GM19455 (cell line): ENCODE measurements at regions not wholly inside any gene's neighbourhood (a gene's known extent, or its start where the extent isn't known, plus 50 kb on each side); places are given as distances from the start of the nearest gene placed in this dataset.
"Not testable (repeated sequence)": the region's sequence is repeated elsewhere in the genome, so short reads cannot be mapped to it uniquely, and the experiment has no call there.

ENCODE experiments used
- ATAC-seq: cut with Tn5 transposase; IDR thresholded peaks from one replicate; pipeline ENCODE4 v1.9.1; 2021; ENCODE audit not compliant: unreplicated experiment

DNA sequence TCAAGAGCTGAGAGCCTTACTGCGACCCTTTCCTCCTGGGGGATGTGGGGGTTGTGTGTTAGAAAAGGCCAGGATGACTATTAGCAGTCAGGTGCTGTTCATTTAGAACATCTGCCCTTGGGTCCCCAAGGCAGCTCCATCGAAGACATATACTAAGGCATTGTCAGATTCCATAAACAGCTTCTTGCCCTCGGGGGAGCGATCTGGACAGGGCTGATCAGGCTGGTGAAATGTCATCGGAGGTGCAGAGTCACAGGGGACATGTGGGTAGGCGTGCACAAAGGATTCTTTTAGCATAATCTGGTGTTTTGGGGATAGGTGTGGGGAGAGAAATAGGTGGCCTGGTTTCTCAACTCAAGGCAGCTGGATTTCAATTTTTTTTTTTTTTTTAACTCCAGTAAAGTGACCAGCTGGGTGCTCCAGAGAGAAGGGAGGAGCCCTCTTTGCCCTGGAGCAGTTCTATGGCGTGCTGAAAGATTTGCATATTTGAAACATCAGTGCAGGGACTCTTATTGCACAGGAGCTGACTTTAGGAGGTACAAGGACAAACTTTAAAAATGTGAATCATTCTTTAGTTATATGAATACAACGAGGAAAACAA is 160.1 kb downstream of the SUDS3 start:
- ATAC-seq, result no peak

DNA sequence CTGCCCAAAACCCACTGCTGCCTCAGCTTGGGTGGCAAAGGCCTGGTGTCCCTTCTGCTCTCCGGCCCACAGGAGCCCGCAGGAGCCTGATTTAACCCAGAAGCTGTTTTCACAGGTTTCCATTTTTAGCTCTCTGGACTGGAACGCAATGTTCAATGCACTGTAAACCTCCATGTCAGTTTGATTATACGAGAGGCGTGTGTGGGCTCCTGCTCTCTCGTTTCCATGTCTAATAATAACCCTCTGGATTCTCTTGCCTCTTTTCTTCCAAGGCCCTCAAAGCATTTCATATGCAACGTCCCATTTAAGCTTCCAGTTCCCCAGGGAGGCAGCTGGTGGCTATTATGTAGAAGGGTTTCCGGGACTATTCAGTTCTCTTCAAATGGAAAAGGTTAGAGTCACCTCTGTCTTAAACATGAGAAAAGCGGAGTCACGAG is 161.1 kb downstream of the SUDS3 start:
- no peak for ATAC-seq

DNA sequence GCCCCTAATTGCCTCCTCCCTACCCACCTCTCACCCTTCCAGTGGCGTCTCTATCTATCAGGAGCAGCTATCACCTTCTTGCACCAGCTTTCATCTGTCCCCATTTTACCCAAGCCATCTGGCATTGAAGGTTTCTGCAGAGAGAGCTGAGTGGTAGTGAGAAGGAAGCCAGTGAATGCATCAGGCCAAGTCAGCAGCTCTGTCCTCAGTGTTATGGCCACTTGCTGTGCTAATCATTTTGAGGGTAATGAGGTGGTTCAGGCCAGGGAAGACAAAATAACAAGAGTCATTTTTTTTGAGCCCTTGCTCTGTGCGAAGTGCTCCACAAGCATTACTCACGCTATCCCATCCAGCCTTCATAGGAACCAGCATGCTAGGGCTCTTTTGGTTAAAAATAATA is 164.7 kb downstream of the SUDS3 start:
- ATAC-seq, result no peak

DNA sequence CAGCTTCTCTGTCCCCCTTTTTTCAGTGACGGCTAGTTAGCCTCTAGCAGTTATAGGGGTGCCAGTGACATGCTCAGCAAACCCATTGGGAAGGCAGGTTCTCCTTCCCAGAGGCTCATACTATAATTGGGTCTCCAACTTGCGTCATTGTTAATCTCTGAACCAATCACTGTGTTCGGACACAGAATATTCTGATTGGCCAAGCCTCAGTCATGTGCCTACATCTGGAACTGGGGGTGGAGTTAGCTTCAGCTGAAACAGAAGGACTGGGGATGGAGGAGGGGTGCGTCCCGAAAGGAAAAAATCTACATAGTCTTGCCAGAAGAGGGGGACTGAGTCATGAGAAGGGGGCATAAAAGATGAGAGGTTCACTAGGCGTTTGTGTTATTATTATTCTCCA is 165.6 kb downstream of the SUDS3 start:
- no peak for ATAC-seq

DNA sequence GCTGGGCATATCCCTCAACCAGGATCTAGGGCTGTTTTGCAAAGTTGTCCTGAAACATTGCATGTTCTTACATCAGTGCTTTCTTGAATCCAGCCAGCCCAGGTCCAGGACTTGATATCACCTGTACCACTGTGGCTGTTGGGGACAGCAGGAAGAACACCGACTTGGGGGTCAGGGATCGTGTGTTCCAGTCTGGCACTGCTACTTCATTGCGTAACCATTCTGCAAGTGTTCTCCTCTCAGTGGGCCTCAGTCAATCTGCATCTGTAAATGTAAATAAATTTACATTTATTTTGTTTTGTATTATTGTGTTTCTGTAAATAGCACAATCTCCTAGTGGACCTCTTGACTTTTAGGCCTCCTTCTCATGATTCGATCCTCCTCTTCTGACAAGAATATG is 167.3 kb downstream of the SUDS3 start:
- no peak for ATAC-seq

DNA sequence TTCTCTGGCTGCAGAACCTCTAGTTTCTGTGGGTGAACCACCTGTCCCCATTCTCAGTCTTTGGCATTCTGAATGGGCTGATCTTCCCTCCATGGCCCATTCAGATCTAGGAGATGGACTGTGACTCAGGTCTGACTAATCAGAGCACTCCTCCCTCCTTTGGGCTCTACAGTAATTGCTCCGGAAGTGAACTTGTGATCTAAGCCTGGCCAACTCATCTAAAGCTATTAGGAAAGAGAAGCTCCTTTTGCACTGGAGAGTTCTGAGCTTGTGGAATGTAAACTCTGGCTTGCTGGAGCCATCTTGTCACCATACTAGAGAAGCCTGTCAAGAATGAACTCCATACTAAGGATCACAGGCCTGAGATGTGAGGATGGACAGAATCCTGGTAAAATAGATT is 168.2 kb downstream of the SUDS3 start:
- no peak for ATAC-seq

DNA sequence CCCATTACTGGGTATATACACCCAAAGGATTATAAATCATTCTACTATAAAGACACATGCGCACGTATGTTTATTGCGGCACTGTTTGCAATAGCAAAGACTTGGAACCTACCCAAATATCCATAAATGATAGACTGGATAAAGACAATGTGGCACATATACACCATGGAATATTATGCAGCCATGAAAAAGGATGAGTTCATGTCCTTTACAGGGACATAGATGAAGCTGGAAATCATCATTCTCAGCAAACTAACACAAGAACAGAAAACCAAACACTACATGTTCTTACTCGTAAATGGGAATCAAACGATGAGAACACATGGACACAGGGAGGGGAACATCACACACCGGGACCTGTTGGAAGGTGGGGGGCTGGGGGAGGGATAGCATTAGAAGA is 171.3 kb downstream of the SUDS3 start:
- not testable (repeated sequence) for ATAC-seq

DNA sequence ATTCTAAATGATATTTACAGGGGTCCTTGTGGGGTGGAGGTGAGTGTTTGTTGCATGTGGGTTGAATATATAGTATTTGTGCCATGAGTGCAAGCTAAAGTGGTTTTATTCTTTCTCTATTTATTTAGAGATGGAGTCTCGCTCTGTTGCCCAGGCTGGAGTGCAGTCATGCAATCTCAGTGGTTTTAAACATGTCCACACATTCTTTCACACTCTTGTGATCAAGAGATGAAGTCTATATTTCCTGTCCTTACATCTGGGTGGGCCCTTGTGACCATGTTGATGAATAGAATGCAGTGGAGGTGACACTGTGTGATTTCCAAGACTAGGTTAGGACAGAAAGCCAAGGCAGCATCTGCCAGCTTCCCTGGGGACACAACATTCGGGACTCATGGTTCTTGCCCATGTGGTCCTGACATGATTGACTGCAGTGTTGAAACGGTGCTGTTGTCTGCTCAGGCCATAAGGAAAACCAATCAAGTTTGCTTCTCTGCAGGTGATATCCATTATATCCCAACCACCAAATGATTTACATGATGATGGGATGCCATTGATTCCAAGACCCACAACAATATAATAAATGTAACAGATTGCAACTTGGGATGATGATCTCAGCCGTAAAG is 172.6 kb downstream of the SUDS3 start:
- no peak for ATAC-seq

DNA sequence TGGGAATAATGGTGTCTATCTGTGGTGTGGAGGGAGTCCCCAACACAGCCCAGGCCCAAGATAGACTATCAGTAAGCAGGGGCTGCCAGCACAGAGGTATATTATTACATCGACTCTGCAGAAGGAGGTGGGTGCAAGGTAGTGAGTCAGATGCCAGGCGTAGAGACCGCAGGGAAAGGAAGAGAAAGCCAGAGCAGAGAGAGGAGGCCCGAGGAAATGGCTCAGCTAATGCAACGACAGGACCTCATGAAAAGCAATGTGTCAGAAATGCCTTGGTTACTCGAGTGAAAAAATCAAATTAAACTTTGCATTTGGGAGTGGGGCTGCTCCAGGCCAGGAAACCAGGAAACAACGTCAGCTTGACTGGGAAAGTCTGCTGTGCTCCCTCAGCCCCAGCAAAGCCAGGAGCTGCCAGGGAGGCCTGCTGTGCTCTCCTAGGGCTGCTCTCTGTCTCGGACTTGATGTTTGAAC is 173.2 kb downstream of the SUDS3 start:
- ATAC-seq, result no peak

DNA sequence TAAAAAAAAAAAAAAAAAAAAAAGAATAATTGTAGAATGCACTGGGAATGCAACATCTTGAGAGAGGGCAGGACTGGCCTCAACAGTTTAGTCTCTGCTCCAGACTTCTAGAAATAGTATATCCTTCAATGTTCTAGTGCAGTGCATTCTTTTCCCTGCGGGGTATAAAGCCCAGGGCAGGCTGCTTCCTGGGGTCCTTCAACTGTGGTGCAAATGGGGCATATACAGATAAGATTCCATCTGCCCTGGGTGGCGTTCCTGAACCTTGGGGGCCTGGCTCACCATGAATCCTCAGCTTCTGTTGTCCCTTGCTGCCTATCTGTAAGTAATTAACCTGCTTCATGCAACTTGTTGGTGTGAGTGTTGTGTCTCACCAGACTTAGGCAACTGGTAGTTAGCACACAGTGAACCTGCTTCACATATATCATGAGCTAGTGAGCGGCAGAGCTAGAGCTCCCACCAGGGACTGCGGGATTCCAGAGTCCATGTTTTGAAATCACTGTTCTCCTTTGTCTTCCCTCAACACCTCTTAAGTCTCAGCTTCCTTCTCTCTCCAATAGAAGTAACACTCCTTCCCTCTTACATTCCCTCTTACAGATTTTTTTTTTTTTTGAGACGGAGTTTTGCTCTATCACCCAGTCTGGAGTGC is 177.6 kb downstream of the SUDS3 start:
- ATAC-seq, result no peak

DNA sequence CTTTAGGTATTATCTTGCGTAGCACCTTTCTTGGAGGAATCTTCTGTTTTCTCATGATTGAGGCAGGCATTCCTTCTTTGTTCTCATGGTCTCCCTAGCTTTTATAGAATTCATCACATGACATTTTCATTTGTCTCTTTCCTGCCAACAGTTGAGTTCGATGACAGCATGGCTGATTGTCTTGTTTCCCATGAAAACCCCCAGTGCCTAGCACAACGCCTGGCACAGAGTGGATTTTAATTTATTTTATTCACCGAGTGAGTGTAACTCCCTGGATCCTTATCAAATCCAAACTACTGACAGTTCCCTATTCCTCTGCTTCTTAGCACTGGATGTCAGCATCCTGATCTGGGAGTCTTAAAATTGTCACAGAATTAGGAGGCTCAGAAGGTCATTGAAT is 182.6 kb downstream of the SUDS3 start:
- no peak for ATAC-seq

DNA sequence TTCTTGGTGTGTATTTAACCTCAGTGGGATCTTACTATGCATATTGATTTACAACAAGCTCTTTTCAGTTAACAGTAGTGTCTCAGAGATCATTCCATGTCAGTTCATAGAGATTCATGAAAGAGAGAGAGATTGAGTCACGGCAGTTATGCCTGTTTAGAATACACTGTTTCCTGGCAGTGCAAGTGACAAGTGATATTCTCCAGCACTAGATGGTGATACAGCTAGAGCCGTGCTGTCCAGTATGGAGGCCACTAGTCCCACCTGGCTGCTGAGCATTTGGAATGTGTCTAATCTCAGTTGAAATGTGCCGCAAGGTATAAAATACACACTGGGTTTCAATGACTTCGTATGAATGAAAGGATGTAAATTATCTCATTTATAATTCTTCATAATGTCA is 184.4 kb downstream of the SUDS3 start:
- no peak for ATAC-seq

DNA sequence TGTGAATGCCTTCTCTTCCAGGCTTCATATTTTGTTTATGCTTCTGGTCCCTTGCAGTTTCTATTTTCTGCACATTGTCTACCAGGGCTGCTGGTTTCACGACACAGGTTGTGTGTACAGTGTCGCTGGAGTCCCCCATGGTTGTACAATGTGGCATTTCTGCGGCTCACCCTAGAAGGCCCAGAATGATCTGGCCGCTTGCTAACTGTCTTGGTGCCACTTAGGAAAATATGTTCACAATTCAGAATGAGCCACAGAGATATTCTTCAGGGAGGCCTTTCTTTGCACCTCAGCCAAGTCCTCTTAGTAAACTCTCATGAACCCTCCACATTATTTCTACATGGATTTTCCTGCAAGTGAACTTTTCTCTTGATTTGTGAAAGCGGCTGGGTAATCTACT is 195.4 kb downstream of the SUDS3 start:
- no peak for ATAC-seq

DNA sequence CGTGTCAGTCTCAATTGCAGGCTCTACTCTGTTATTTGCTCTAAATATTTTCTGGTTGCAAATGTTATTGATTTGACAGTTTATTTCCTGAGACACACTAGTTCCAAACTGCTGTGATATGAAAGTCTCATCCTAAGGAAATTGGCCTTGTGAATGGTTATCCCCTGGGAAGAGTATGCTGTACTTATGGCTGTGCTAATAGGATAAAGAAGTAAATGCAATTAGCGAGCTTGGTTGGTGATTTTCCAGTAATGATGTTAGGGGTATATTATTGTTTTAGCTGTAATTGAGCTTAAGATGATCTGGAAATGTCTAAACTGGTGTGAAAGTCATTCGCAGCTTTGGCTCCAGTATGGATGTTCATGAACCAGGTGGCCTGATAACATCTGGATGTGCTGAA is 197.9 kb downstream of the SUDS3 start:
- no peak for ATAC-seq

DNA sequence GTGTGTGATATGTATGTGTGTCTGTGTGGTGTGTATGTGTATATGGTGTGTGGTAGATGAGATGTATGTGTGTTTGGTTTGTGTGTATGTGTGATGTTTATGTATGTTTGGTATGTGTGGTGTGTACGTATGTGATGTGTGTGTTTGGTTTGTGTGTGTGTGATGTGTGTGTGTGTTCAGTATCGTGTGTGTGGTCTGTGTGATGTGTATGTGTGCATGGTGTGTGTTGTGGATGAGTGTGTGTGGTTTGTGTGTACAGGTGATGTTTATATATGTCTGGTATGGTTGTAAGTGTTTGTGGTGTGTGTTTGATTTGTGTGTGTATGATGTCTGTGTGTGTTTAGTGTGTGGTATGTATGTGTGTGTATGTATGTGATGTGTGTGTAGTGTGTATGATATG is 199.4 kb downstream of the SUDS3 start:
- no peak for ATAC-seq

DNA sequence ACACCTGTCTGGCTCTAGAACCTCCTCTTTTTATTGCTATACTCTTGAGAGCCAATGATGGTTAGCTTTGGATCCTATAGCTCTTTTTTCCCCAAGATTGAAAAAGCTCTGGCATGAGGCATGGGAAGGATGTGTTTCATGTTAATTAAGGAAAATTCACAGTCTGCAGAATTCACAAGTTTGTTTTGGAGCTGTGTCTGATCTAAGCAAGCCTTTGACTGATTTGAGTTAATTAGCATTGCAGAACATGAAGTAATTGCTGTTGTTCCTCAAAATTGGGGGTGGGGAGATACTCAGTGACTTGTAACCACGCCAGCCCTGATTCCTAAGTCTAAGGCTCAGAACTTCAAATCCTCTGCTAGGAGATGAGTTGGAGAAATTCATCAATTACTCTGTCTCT is 205.0 kb downstream of the SUDS3 start:
- ATAC-seq, result no peak

DNA sequence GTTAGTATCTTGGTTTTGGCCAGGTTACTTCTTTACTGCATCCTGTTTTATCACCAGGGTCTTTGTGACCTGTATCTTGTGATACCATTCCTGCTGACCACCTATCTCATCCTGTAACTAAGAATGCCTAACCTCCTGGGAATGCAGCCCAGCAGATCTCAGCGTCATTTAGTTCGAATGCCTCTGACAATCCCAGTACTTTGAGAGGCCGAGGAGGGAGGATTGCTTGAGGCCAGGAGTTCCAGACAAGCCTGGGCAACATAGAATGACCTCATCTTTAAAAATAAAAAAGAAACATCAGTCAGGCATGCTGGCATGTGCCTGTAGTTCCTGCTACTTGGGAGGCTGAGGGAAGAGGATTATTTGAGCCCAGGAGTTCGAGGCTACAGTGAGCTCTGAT is 206.5 kb downstream of the SUDS3 start:
- ATAC-seq, result no peak

DNA sequence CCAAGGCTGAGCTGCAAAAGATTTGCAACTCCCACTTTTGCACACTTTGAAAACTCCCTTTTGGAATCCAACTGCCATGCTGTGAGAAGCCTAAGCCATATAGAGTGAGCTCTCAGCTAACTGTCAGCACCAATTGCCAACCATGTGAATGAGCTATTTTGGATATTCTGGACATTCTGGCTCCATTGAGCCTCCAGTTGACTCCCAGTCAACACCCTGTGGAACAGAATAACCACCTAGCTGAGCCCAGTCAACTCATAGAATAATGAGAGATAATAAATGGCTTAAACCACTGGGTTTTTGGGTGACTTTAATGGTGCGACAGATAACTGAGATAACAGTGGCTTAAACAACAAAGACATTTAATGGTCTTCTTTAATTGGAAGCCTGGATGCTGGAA is 210.1 kb downstream of the SUDS3 start:
- no peak for ATAC-seq

DNA sequence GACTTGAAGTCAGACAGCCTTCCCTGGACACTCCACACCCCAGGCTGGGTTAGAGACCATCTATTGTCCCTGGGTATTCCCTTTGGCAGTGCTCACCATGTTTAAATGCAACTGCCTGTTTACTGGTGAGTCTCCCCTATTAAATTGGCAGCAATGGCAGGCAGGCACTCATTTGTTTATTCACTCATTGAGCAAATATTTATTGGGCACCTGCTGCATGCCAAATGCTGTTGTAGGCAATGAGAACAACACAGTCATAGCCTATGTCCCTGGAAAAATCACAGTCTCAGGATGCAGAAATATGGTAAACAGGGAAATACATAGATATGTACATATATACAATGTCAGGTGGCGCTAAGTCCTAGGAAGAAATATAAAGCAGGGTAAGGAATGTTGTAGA is 212.8 kb downstream of the SUDS3 start:
- ATAC-seq, result no peak

DNA sequence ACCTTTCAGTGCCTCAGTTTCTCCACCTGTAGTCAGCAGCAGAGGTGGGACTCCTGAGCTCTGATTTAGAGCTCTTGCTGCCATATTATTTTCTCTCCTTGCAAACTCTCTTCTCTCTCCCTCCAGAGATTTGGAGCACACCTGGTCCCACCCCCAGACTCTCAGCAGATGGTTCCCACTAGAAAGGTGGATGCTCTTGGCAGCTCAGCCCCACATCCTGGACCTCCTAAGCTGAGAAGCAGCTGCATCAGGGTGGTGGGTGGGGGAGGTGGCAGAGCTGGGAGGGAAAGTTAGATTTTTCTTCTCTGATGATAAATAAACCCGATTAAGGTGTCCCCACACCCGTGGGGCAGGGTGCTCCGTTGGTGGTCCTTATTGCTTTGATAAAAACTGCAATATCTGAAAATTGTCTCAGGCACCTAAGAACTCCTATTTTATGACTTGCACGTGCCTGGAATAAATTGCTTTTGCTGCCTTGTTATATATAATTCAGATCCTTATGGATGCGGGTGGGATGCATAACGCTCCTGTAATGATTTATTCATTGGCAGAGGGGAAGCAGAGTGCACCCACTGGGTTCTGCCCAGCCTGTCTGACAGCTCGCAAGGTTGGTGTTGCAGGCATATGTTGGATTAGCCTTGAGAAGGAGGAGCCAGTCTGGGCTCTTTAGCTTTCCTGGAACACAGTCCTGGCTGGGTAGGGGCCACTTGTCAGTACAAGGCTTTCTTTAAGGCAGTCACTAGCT is 214.2 kb downstream of the SUDS3 start:
- ATAC-seq, result no peak

DNA sequence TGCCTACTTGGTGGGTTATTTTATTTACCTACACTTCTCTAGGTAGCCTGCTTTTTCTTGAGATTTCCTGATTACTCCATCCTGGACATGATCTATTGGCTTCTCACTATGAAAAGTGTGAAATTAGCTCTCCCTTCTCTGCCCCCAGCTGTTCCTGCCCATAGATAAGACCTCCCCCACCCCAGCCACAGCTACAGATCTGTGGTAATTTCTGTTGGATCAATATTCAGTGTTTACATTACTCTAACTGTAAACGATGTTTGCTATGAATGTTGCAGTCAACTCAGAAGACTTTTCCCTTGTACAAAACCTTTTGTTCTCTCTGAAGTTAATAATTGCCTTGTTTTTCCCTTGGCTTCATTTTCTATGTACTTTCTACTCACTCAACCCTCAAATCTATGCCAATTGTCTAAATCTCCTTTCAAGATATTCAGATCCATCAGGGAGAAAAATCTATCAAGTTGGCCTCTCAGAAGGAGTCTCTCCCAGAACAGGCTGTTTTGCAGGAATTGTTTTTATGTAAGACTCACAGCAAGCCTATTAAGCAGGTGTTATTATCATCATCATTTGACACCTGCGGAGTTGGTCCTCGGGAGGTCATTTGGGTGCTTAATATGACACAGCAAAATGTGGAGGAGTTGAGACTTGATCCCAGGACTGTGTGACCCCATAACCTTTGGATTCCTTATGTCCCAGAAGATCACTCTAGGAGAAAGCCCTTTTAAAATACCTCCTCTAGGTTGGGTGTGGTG is 227.4 kb downstream of the SUDS3 start:
- no peak for ATAC-seq
